HUES48 (cell line): ENCODE measurements at regions not wholly inside any gene's neighbourhood (a gene's known extent, or its start where the extent isn't known, plus 50 kb on each side); places are given as distances from the start of the nearest gene placed in this dataset.
A peak's percentile ranks its signal among the peaks of the same experiment; 100 is the strongest.

Experiments
- H3K27ac ChIP-seq: one replicate; pipeline ENCODE4 v1.7.0; 2013; ENCODE audit warnings: low read depth, low read length, inconsistent platforms
- H3K27me3 ChIP-seq: 2 replicates; pipeline ENCODE4 v1.6.1; 2013; ENCODE audit warnings: mild to moderate bottlenecking, low read length; ENCODE audit not compliant: control insufficient read depth, insufficient read depth
- H3K36me3 ChIP-seq: 2 replicates; pipeline ENCODE4 v1.6.1; 2013; ENCODE audit warnings: low read length; ENCODE audit not compliant: control insufficient read depth, insufficient read depth
- H3K4me1 ChIP-seq: 2 replicates; pipeline ENCODE4 v1.6.1; 2013; ENCODE audit warnings: mild to moderate bottlenecking, low read length; ENCODE audit not compliant: control insufficient read depth, insufficient read depth
- H3K4me3 ChIP-seq: 2 replicates; pipeline ENCODE4 v1.5.1; 2013; ENCODE audit warnings: mild to moderate bottlenecking, low read depth, low read length
- H3K9ac ChIP-seq: 2 replicates; pipeline ENCODE4 v1.6.1; 2013; ENCODE audit warnings: mild to moderate bottlenecking, low read depth, low read length, moderate library complexity
- H3K9me3 ChIP-seq: 2 replicates; pipeline ENCODE4 v1.6.1; 2013; ENCODE audit warnings: low read length; ENCODE audit not compliant: control insufficient read depth, insufficient read depth

DNA sequence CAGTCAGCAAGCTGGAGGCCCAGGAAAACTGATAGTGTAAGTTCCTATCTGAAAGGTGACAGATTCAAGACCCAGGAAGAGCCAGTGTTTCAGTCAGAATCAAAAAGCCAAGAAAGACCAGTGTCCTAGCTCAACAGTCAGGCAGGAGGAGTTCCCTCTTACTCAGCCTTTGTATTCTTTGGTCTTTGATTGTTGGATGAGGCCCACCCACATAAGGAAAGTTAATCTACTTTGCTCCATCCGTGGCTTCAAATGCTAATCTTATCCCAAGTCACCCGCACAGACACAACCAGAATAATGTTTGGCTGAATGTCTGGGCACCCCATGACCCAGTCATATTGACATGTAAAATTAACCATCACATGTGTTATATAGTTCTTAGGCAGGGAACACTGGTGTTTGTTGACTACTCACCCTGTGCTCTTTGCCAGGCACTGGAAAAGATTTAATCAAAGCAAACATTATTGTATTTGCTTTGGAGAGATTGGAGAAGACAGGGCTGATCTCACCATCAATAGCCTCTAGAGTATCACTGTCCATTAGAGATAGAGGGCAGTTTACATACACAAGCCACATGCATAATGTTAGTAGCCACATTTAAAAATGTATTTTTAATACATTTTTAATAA lies 96.3 kb upstream of the KCNN2 start:
- no peak overlapping the region for H3K4me3 ChIP-seq
- H3K9me3 ChIP-seq = no peaks in the 10 kb centered on the region
- H3K27me3 ChIP-seq = no peaks in the 10 kb centered on the region
- peaks cover 7% of the 10 kb centered on the region for H3K4me1 ChIP-seq
- no peaks in the 10 kb centered on the region for H3K36me3 ChIP-seq
- no peak overlapping the region for H3K27ac ChIP-seq
- H3K9ac ChIP-seq = no peak overlapping the region

DNA sequence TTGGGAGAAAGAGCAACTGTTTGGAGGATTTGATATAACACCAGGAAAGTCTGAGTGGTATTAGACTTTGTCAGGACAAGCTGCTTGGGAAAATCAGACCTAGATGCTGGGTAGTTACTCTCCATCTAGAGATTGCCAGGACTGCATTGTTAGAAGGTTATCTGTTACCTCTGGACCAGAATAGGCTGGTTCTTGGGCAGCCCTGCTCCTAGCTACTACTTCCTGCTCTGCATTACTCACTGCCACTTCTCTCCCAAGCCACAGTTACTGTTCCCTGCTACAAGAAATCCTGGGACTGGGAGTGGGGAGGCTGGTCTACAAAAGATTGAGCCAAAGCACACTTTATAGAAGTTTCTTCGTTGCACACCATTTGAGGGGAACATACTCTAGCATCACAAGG lies 95.5 kb upstream of the KCNN2 start:
- no peaks in the 10 kb centered on the region for H3K27me3 ChIP-seq
- no peak overlapping the region for H3K27ac ChIP-seq
- no peaks in the 10 kb centered on the region for H3K36me3 ChIP-seq
- no peak overlapping the region for H3K9ac ChIP-seq
- H3K4me1 ChIP-seq = peaks cover 7% of the 10 kb centered on the region
- no peaks in the 10 kb centered on the region for H3K9me3 ChIP-seq
- no peak overlapping the region for H3K4me3 ChIP-seq

GRCh38 chr5:114296191-114296590 lies 65.7 kb upstream of the KCNN2 start:
- Histone ChIP-seq H3K4me3 (no peak overlapping the region), H3K4me1 (no peaks in the 10 kb centered on the region), H3K9ac (no peak overlapping the region), H3K27ac (no peak overlapping the region), H3K27me3 (no peaks in the 10 kb centered on the region), H3K9me3 (peaks cover 3% of the 10 kb centered on the region; the same call in 1 of the 2 replicates), H3K36me3 (no peaks in the 10 kb centered on the region)

GRCh38 chr5:114297915-114298314 lies 64.0 kb upstream of the KCNN2 start:
- Histone ChIP-seq H3K27ac (no peak overlapping the region), H3K9me3 (peaks cover 3% of the 10 kb centered on the region; the same call in 1 of the 2 replicates), H3K4me3 (no peak overlapping the region), H3K9ac (no peak overlapping the region), H3K4me1 (no peaks in the 10 kb centered on the region), H3K27me3 (no peaks in the 10 kb centered on the region), H3K36me3 (no peaks in the 10 kb centered on the region)

GRCh38 chr5:114305402-114306207 lies 56.3 kb upstream of the KCNN2 start:
- H3K9me3 ChIP-seq = no peaks in the 10 kb centered on the region
- H3K27ac ChIP-seq = no peak overlapping the region
- H3K9ac ChIP-seq = no peak overlapping the region
- H3K36me3 ChIP-seq = no peaks in the 10 kb centered on the region
- H3K4me3 ChIP-seq = no peak overlapping the region
- H3K27me3 ChIP-seq = no peaks in the 10 kb centered on the region
- peaks cover 23% of the 10 kb centered on the region for H3K4me1 ChIP-seq

- Histone ChIP-seq H3K4me1 (peaks cover 41% of the 10 kb centered on the region), H3K27me3 (no peaks in the 10 kb centered on the region), H3K9me3 (no peaks in the 10 kb centered on the region), H3K36me3 (no peaks in the 10 kb centered on the region), H3K9ac (no peak overlapping the region), H3K4me3 (0 out of 2 replicates have a peak overlapping the region, but pooled peaks have one; percentile 15), H3K27ac (peak overlapping the region; percentile 39)
These were observed 53.9 kb upstream of the KCNN2 start for GRCh38 chr5:114308017-114308416.

DNA sequence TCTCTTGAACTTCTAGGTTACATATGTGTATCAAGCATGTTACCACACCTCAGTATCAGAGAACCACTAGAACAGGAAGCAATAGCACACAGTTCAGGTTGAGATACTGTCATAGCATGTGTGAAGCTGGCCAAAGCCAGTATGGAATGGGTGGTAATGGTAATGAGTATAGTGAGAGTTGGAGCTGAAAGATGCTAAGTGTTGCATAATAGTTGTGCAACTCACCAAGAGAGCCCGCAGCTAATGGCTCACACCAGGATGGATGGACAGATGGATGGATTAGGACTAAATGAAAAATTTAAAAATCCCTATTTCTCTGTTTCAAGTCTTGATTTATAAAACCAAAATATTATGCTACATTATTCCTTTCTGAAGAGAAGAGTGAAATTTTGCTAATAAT lies 53.4 kb upstream of the KCNN2 start:
- H3K27me3 ChIP-seq = no peaks in the 10 kb centered on the region
- no peaks in the 10 kb centered on the region for H3K9me3 ChIP-seq
- no peaks in the 10 kb centered on the region for H3K36me3 ChIP-seq
- peaks cover 46% of the 10 kb centered on the region for H3K4me1 ChIP-seq
- H3K4me3 ChIP-seq = 0 out of 2 replicates have a peak overlapping the region, but pooled peaks have one; percentile 15
- H3K9ac ChIP-seq = no peak overlapping the region
- H3K27ac ChIP-seq = peak overlapping the region; percentile 39

DNA sequence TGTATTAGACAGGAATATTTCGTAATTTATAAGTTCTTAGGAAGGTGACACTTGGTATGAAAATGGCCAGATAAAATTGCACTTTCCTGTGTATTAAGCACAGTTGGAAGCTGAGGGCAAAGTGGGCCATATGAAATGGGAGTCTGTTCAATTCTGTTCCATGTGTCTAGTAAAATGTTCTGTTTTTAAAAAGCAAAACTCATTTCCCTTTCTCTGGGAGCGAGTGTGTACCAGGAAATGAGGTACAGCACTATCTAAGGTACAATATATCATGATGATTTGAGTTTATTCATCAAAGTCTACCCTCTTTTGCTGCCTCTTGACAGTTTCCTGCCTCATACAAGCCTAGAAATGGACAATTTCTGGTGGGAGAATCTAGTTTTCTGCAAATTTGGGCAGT lies 51.2 kb upstream of the KCNN2 start:
- Histone ChIP-seq H3K4me3 (no peak overlapping the region), H3K27ac (no peak overlapping the region), H3K9me3 (no peaks in the 10 kb centered on the region), H3K4me1 (peaks cover 46% of the 10 kb centered on the region), H3K27me3 (no peaks in the 10 kb centered on the region), H3K9ac (no peak overlapping the region), H3K36me3 (no peaks in the 10 kb centered on the region)

- H3K4me1 ChIP-seq = peaks cover 46% of the 10 kb centered on the region
These were observed 50.6 kb upstream of the KCNN2 start for GRCh38 chr5:114311281-114311680.

GRCh38 chr5:114311968-114312367 lies 49.9 kb upstream of the KCNN2 start:
- H3K36me3 ChIP-seq = no peaks in the 10 kb centered on the region
- no peak overlapping the region for H3K9ac ChIP-seq
- no peak overlapping the region for H3K4me3 ChIP-seq
- H3K4me1 ChIP-seq = peaks cover 48% of the 10 kb centered on the region
- no peak overlapping the region for H3K27ac ChIP-seq
- no peaks in the 10 kb centered on the region for H3K27me3 ChIP-seq
- no peaks in the 10 kb centered on the region for H3K9me3 ChIP-seq

More at GRCh38 chr5:114311281-114311680, 50.6 kb upstream of the KCNN2 start:
- Histone ChIP-seq H3K27ac (no peak overlapping the region), H3K36me3 (no peaks in the 10 kb centered on the region), H3K9me3 (no peaks in the 10 kb centered on the region), H3K9ac (no peak overlapping the region), H3K4me3 (no peak overlapping the region), H3K27me3 (no peaks in the 10 kb centered on the region)
